ENCODE measurements at regions not wholly inside any gene's neighbourhood (a gene's known extent, or its start where the extent isn't known, plus 50 kb on each side); places are given as distances from the start of the nearest gene placed in this dataset.

DNA sequence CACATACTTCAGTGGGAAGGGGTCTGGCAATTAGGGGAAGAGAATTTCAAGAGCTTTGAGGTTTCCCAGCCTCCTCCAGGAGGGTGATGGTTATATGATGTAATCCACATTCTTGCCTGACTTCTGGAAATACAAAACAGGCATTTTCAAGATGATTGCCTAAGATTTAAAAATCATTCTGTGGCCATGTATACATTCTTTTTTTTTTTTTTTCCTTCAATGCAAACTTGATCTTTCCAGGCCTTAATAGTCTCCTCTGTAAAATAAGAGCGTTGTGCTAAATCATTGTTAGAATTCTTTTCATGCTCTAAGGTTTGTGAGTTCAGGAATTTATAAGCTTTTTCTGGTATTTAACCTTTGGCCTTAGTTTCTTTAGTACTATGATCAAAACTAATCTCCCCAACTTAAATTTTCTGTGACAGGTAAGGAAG lies 192.3 kb upstream of the HMCN1 start:
- TF ChIP-seq, protein P1, sequence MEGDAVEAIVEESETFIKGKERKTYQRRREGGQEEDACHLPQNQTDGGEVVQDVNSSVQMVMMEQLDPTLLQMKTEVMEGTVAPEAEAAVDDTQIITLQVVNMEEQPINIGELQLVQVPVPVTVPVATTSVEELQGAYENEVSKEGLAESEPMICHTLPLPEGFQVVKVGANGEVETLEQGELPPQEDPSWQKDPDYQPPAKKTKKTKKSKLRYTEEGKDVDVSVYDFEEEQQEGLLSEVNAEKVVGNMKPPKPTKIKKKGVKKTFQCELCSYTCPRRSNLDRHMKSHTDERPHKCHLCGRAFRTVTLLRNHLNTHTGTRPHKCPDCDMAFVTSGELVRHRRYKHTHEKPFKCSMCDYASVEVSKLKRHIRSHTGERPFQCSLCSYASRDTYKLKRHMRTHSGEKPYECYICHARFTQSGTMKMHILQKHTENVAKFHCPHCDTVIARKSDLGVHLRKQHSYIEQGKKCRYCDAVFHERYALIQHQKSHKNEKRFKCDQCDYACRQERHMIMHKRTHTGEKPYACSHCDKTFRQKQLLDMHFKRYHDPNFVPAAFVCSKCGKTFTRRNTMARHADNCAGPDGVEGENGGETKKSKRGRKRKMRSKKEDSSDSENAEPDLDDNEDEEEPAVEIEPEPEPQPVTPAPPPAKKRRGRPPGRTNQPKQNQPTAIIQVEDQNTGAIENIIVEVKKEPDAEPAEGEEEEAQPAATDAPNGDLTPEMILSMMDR (conservative IDR thresholded peaks at IDR 0.05; ENCODE audit: low read depth, low read length) = no peak
- no peak for TF ChIP-seq EZH2 (IDR thresholded peaks at IDR 0.05; ENCODE audit: low read length, unreplicated experiment)

Data from PC-3 (cell line).